Loucy (cell line): ENCODE measurements at regions not wholly inside any gene's neighbourhood (a gene's known extent, or its start where the extent isn't known, plus 50 kb on each side); places are given as distances from the start of the nearest gene placed in this dataset.

Experiments
- CTCF ChIP-seq: fragments of 200-600 bp; sonication (generic); conservative IDR thresholded peaks from 2 replicates; pipeline ENCODE4 v1.5.1; 2014; ENCODE audit warnings: mild to moderate bottlenecking, antibody characterized with exemption, low read length
- EZH2phosphoT487 ChIP-seq: fragments of 200-600 bp; IDR thresholded peaks from 2 replicates; pipeline ENCODE4 v1.6.1; 2018; ENCODE audit warnings: antibody characterized with exemption, mild to moderate bottlenecking, moderate library complexity, borderline replicate concordance

- no peak for TF ChIP-seq CTCF
- TF ChIP-seq EZH2phosphoT487, result no peak
Measured at GRCh38 chr18:76621226-76621625, 126.2 kb upstream of the ZNF516 start.
